22Rv1 (cell line): ENCODE measurements at regions not wholly inside any gene's neighbourhood (a gene's known extent, or its start where the extent isn't known, plus 50 kb on each side); places are given as distances from the start of the nearest gene placed in this dataset.

ENCODE experiments used
- CTCF ChIP-seq: fragments of 450-650 bp; IDR thresholded peaks from 2 replicates; pipeline ENCODE4 v1.5.1; 2017; ENCODE audit warnings: mild to moderate bottlenecking
- ZFX ChIP-seq: fragments of 450-650 bp; IDR thresholded peaks from 2 replicates; pipeline ENCODE4 v1.6.1; 2017; ENCODE audit warnings: antibody characterized with exemption, borderline replicate concordance

- TF ChIP-seq CTCF = no peak
- TF ChIP-seq ZFX = no peak
Observed at GRCh38 chr17:14446825-14447224, 145.9 kb downstream of the HS3ST3B1 start.
